ENCODE measurements at regions not wholly inside any gene's neighbourhood (a gene's known extent, or its start where the extent isn't known, plus 50 kb on each side); places are given as distances from the start of the nearest gene placed in this dataset.

DNA sequence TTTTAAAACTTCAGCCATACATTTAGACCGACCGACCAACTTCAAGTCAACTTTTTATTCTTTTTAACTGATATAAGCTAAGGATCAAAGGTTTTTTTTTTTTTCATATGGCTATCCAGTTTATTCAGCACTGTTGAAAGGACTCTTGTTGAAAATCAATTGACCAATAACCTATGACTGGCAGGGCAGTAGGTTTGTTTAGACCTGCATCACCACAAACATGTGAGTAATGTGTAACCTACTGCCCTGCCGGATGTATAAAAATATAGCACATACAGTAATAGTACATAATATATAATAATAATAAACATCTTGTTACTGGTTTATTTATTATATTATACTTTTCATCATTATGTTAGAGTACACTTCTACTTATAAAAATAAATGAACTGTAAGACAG lies 434.6 kb upstream of the SEMA3A start:
- TF ChIP-seq, protein P1, sequence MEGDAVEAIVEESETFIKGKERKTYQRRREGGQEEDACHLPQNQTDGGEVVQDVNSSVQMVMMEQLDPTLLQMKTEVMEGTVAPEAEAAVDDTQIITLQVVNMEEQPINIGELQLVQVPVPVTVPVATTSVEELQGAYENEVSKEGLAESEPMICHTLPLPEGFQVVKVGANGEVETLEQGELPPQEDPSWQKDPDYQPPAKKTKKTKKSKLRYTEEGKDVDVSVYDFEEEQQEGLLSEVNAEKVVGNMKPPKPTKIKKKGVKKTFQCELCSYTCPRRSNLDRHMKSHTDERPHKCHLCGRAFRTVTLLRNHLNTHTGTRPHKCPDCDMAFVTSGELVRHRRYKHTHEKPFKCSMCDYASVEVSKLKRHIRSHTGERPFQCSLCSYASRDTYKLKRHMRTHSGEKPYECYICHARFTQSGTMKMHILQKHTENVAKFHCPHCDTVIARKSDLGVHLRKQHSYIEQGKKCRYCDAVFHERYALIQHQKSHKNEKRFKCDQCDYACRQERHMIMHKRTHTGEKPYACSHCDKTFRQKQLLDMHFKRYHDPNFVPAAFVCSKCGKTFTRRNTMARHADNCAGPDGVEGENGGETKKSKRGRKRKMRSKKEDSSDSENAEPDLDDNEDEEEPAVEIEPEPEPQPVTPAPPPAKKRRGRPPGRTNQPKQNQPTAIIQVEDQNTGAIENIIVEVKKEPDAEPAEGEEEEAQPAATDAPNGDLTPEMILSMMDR (IDR thresholded peaks at IDR 0.05) = no peak
- TF ChIP-seq POLR2A (IDR thresholded peaks at IDR 0.05) = no peak
